WTC11 (cell line): ENCODE measurements at regions not wholly inside any gene's neighbourhood (a gene's known extent, or its start where the extent isn't known, plus 50 kb on each side); places are given as distances from the start of the nearest gene placed in this dataset.

ENCODE experiments used
- ATAC-seq: fragments of 200-7000 bp; cut with Tn5 transposase; 2 replicates; pipeline ENCODE4 v1.10.0; 2021; ENCODE audit warnings: mild to moderate bottlenecking, moderate library complexity
- CTCF ChIA-PET: fragments of 300-600 bp; sonication (Branson Sonifier 250); formaldehyde crosslinking; loops from one replicate; lab custom pipeline; 2021; ENCODE audit warnings: antibody characterized with exemption; lab: Charles Lee
- POLR2A ChIA-PET: fragments of 350-600 bp; sonication (Branson Sonifier 250); formaldehyde crosslinking; loops from one replicate; lab custom pipeline; 2021; ENCODE audit warnings: antibody characterized with exemption; lab: Charles Lee
- DNase-seq: peaks from one replicate; pipeline ENCODE4 v3.0.0; 2021; ENCODE audit warnings: low spot score
- H3K27ac Mint-ChIP-seq: 2 replicates; pipeline ENCODE4 v1.8.0; 2021; ENCODE audit warnings: mixed read lengths
- H3K27me3 Mint-ChIP-seq: 2 replicates; pipeline ENCODE4 v1.8.0; 2021; ENCODE audit warnings: low read depth, mild to moderate bottlenecking, moderate library complexity, mixed read lengths
- H3K36me3 Mint-ChIP-seq: 2 replicates; pipeline ENCODE4 v1.8.0; 2021; ENCODE audit warnings: mixed read lengths
- H3K4me1 Mint-ChIP-seq: 2 replicates; pipeline ENCODE4 v1.8.0; 2022; ENCODE audit warnings: mixed read lengths
- H3K4me3 Mint-ChIP-seq: 2 replicates; pipeline ENCODE4 v1.8.0; 2021; ENCODE audit warnings: mild to moderate bottlenecking, moderate library complexity, mixed read lengths
- H3K9me3 Mint-ChIP-seq: 2 replicates; pipeline ENCODE4 v1.8.0; 2021; ENCODE audit warnings: mixed read lengths
- CREB1 ChIP-seq: sonication (generic); formaldehyde crosslinking; IDR thresholded peaks from 2 replicates; pipeline ENCODE4 v1.8.0; 2023; ENCODE audit warnings: mild to moderate bottlenecking, missing genetic modification reagents
- CREM ChIP-seq: sonication (generic); formaldehyde crosslinking; IDR thresholded peaks from 2 replicates; pipeline ENCODE4 v1.8.1; 2022; ENCODE audit warnings: mild to moderate bottlenecking, missing genetic modification reagents, moderate library complexity
- ELF4 ChIP-seq: sonication (generic); formaldehyde crosslinking; IDR thresholded peaks from 2 replicates; pipeline ENCODE4 v1.8.1; 2022; ENCODE audit warnings: low read depth, mild to moderate bottlenecking, moderate library complexity, missing genetic modification reagents
- IRF2 ChIP-seq: sonication (generic); formaldehyde crosslinking; IDR thresholded peaks from 2 replicates; pipeline ENCODE4 v1.8.0; 2022; ENCODE audit warnings: low read depth, missing genetic modification reagents, borderline replicate concordance
- JUN ChIP-seq: sonication (generic); formaldehyde crosslinking; IDR thresholded peaks from 2 replicates; pipeline ENCODE4 v1.8.0; 2023; ENCODE audit warnings: mild to moderate bottlenecking, missing genetic modification reagents
- NFYB ChIP-seq: sonication (generic); formaldehyde crosslinking; conservative IDR thresholded peaks from 2 replicates; pipeline ENCODE4 v1.8.0; 2022; ENCODE audit warnings: low read depth, missing genetic modification reagents
- NR3C1 ChIP-seq: sonication (generic); formaldehyde crosslinking; conservative IDR thresholded peaks from 2 replicates; pipeline ENCODE4 v1.8.1; 2023; ENCODE audit warnings: low read depth, mild to moderate bottlenecking, missing genetic modification reagents
- PRRX2 ChIP-seq: fragments of 250-450 bp; sonication (Bioruptor Pico); IDR thresholded peaks from 2 replicates; pipeline ENCODE4 v1.8.0; 2021; ENCODE audit warnings: mild to moderate bottlenecking
- TEAD4 ChIP-seq: sonication (generic); formaldehyde crosslinking; IDR thresholded peaks from 2 replicates; pipeline ENCODE4 v1.8.0; 2022; ENCODE audit warnings: mild to moderate bottlenecking, missing genetic modification reagents
- ZNF121 ChIP-seq: sonication (generic); formaldehyde crosslinking; IDR thresholded peaks from 2 replicates; pipeline ENCODE4 v1.8.0; 2023; ENCODE audit warnings: missing genetic modification reagents
- ZNF232 ChIP-seq: sonication (generic); formaldehyde crosslinking; IDR thresholded peaks from 2 replicates; pipeline ENCODE4 v1.8.0; 2022; ENCODE audit warnings: mild to moderate bottlenecking, missing genetic modification reagents
- ZNF263 ChIP-seq: sonication (generic); formaldehyde crosslinking; IDR thresholded peaks from 2 replicates; pipeline ENCODE4 v1.8.1; 2022; ENCODE audit warnings: low read depth, mild to moderate bottlenecking, moderate library complexity, missing genetic modification reagents
- TF ChIP-seq, protein P1 (sequence below): fragments of 250-450 bp; sonication (Bioruptor Pico); conservative IDR thresholded peaks from 2 replicates; pipeline ENCODE4 v1.9.0; 2021; ENCODE audit warnings: mild to moderate bottlenecking
- TF ChIP-seq, protein P2 (sequence below): fragments of 250-450 bp; sonication (Bioruptor Pico); IDR thresholded peaks from 2 replicates; pipeline ENCODE4 v1.9.0; 2021; ENCODE audit warnings: mild to moderate bottlenecking
- TF ChIP-seq, protein P3 (sequence below): sonication (generic); formaldehyde crosslinking; IDR thresholded peaks from 2 replicates; pipeline ENCODE4 v1.8.0; 2023; ENCODE audit warnings: missing genetic modification reagents, mild to moderate bottlenecking, borderline replicate concordance
- TF ChIP-seq, protein P4 (sequence below): sonication (generic); formaldehyde crosslinking; IDR thresholded peaks from 2 replicates; pipeline ENCODE4 v1.8.1; 2022; ENCODE audit warnings: mild to moderate bottlenecking, moderate library complexity, missing genetic modification reagents
- TF ChIP-seq, protein P5 (sequence below): sonication (generic); formaldehyde crosslinking; conservative IDR thresholded peaks from 2 replicates; pipeline ENCODE4 v1.8.1; 2023; ENCODE audit warnings: mild to moderate bottlenecking, low read depth, missing genetic modification reagents, moderate library complexity
- TF ChIP-seq, protein P6 (sequence below): sonication (generic); formaldehyde crosslinking; IDR thresholded peaks from 2 replicates; pipeline ENCODE4 v1.8.1; 2023; ENCODE audit warnings: mild to moderate bottlenecking, missing genetic modification reagents, borderline replicate concordance

DNA sequence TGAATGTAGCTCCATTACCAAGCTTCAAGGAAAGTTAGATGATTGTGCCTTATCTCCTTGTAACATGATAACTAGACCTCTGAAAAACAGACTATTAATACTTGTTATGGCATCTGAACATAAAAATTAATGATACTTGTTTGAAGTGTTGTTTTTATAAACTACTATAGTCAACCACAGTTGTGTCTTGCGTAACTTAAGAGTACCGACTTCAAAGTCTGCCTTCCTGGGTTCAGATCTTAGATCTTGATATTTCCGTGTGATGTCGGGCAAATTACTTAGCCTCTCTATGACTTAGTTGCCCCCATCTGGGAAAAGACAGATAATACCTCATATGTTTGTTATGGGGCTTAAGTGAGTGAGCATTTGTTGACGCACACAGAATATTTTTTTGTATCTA lies 906.5 kb downstream of the JRKL start:
- Mint-ChIP-seq H3K27me3 (no peaks in the 10 kb centered on the region), H3K4me3 (no peak overlapping the region), H3K4me1 (no peaks in the 10 kb centered on the region), H3K9me3 (peaks cover 17% of the 10 kb centered on the region), H3K27ac (no peak overlapping the region), H3K36me3 (peaks cover 4% of the 10 kb centered on the region)
- CTCF ChIA-PET = interaction anchor here (0.6 kb wide), 1 partner anchor 1199 kb away, joined by 4 read pairs; no protein-coding TSS in a partner anchor
- TF ChIP-seq NFYB (no peak), ZNF263 (CRISPR knock-in tag) (no peak), TEAD4 (CRISPR knock-in tag) (no peak), ZNF232 (no peak), CREM (no peak), CREB1 (CRISPR knock-in tag) (no peak), JUN (CRISPR knock-in tag) (no peak), NR3C1 (no peak), ZNF121 (no peak), ELF4 (CRISPR knock-in tag) (no peak), PRRX2 (CRISPR knock-in tag) (no peak), IRF2 (CRISPR knock-in tag) (no peak)
- TF ChIP-seq, protein P1, sequence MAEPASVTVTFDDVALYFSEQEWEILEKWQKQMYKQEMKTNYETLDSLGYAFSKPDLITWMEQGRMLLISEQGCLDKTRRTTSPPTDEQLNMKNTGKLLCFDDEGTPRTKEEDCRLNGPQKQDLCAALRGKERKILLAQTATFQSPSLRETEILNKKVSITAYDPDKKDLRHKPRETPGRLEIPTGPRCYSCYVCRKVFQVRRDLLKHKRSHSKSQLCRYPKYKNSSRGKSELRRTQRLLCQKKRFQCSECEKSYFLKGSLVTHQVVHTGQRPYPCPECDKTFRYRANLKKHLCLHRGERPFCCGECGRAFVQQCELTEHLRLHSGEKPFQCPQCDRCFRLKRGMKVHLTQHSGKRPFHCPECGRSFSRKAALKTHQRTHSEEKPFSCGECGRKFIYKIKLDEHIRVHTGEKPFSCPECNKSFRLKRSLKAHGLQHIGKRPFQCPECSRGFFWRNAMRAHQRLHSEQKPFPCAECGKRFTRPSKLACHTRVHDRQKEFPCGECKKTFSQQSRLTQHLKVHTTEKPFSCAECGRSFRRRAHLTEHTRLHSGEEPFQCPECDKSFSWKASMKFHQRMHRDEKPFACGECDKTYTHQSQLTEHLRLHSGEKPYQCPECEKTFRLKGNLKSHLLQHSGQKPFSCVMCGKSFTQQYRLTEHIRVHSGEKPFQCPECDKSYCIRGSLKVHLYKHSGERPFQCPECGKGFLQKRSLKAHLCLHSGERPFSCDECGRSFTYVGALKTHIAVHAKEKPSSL (CRISPR knock-in tag) = no peak
- TF ChIP-seq, protein P2, sequence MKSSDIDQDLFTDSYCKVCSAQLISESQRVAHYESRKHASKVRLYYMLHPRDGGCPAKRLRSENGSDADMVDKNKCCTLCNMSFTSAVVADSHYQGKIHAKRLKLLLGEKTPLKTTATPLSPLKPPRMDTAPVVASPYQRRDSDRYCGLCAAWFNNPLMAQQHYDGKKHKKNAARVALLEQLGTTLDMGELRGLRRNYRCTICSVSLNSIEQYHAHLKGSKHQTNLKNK (CRISPR knock-in tag) = no peak
- TF ChIP-seq, protein P3, sequence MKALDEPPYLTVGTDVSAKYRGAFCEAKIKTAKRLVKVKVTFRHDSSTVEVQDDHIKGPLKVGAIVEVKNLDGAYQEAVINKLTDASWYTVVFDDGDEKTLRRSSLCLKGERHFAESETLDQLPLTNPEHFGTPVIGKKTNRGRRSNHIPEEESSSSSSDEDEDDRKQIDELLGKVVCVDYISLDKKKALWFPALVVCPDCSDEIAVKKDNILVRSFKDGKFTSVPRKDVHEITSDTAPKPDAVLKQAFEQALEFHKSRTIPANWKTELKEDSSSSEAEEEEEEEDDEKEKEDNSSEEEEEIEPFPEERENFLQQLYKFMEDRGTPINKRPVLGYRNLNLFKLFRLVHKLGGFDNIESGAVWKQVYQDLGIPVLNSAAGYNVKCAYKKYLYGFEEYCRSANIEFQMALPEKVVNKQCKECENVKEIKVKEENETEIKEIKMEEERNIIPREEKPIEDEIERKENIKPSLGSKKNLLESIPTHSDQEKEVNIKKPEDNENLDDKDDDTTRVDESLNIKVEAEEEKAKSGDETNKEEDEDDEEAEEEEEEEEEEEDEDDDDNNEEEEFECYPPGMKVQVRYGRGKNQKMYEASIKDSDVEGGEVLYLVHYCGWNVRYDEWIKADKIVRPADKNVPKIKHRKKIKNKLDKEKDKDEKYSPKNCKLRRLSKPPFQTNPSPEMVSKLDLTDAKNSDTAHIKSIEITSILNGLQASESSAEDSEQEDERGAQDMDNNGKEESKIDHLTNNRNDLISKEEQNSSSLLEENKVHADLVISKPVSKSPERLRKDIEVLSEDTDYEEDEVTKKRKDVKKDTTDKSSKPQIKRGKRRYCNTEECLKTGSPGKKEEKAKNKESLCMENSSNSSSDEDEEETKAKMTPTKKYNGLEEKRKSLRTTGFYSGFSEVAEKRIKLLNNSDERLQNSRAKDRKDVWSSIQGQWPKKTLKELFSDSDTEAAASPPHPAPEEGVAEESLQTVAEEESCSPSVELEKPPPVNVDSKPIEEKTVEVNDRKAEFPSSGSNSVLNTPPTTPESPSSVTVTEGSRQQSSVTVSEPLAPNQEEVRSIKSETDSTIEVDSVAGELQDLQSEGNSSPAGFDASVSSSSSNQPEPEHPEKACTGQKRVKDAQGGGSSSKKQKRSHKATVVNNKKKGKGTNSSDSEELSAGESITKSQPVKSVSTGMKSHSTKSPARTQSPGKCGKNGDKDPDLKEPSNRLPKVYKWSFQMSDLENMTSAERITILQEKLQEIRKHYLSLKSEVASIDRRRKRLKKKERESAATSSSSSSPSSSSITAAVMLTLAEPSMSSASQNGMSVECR (CRISPR knock-in tag) = no peak
- TF ChIP-seq, protein P4, sequence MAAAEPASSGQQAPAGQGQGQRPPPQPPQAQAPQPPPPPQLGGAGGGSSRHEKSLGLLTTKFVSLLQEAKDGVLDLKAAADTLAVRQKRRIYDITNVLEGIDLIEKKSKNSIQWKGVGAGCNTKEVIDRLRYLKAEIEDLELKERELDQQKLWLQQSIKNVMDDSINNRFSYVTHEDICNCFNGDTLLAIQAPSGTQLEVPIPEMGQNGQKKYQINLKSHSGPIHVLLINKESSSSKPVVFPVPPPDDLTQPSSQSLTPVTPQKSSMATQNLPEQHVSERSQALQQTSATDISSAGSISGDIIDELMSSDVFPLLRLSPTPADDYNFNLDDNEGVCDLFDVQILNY (CRISPR knock-in tag) = no peak
- TF ChIP-seq, protein P5, sequence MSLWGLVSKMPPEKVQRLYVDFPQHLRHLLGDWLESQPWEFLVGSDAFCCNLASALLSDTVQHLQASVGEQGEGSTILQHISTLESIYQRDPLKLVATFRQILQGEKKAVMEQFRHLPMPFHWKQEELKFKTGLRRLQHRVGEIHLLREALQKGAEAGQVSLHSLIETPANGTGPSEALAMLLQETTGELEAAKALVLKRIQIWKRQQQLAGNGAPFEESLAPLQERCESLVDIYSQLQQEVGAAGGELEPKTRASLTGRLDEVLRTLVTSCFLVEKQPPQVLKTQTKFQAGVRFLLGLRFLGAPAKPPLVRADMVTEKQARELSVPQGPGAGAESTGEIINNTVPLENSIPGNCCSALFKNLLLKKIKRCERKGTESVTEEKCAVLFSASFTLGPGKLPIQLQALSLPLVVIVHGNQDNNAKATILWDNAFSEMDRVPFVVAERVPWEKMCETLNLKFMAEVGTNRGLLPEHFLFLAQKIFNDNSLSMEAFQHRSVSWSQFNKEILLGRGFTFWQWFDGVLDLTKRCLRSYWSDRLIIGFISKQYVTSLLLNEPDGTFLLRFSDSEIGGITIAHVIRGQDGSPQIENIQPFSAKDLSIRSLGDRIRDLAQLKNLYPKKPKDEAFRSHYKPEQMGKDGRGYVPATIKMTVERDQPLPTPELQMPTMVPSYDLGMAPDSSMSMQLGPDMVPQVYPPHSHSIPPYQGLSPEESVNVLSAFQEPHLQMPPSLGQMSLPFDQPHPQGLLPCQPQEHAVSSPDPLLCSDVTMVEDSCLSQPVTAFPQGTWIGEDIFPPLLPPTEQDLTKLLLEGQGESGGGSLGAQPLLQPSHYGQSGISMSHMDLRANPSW (CRISPR knock-in tag) = no peak
- TF ChIP-seq, protein P6, sequence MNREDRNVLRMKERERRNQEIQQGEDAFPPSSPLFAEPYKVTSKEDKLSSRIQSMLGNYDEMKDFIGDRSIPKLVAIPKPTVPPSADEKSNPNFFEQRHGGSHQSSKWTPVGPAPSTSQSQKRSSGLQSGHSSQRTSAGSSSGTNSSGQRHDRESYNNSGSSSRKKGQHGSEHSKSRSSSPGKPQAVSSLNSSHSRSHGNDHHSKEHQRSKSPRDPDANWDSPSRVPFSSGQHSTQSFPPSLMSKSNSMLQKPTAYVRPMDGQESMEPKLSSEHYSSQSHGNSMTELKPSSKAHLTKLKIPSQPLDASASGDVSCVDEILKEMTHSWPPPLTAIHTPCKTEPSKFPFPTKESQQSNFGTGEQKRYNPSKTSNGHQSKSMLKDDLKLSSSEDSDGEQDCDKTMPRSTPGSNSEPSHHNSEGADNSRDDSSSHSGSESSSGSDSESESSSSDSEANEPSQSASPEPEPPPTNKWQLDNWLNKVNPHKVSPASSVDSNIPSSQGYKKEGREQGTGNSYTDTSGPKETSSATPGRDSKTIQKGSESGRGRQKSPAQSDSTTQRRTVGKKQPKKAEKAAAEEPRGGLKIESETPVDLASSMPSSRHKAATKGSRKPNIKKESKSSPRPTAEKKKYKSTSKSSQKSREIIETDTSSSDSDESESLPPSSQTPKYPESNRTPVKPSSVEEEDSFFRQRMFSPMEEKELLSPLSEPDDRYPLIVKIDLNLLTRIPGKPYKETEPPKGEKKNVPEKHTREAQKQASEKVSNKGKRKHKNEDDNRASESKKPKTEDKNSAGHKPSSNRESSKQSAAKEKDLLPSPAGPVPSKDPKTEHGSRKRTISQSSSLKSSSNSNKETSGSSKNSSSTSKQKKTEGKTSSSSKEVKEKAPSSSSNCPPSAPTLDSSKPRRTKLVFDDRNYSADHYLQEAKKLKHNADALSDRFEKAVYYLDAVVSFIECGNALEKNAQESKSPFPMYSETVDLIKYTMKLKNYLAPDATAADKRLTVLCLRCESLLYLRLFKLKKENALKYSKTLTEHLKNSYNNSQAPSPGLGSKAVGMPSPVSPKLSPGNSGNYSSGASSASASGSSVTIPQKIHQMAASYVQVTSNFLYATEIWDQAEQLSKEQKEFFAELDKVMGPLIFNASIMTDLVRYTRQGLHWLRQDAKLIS = no peak
- DNase-seq (no peak), ATAC-seq (no peak)
- POLR2A ChIA-PET = no interaction called here
